Effector memory CD8-positive, alpha-beta T cell (primary cell): ENCODE measurements at regions not wholly inside any gene's neighbourhood (a gene's known extent, or its start where the extent isn't known, plus 50 kb on each side); places are given as distances from the start of the nearest gene placed in this dataset.
"Not testable (repeated sequence)": the region's sequence is repeated elsewhere in the genome, so short reads cannot be mapped to it uniquely, and the experiment has no call there.

ENCODE experiments used
- ATAC-seq: fragments of 150-1000 bp; cut with Tn5 transposase; replicated peaks from 2 replicates; pipeline ENCODE4 v1.10.0; 2021; ENCODE audit warnings: mild to moderate bottlenecking, moderate library complexity
- DNase-seq, 3 experiments: peaks; one replicate each; pipeline ENCODE4 v3.0.0; 2021
- H3K27ac Mint-ChIP-seq, 2 donors: one replicate each; pipeline ENCODE4 v1.8.0; 2022; ENCODE audit warnings: mild to moderate bottlenecking in 2 of 2, mixed read lengths in 2 of 2, moderate library complexity in 2 of 2
- H3K27me3 Mint-ChIP-seq, 2 donors: one replicate each; pipeline ENCODE4 v1.8.0; 2022; ENCODE audit warnings: mixed read lengths in 2 of 2
- H3K36me3 Mint-ChIP-seq: one replicate; pipeline ENCODE4 v1.8.0; 2022; ENCODE audit warnings: mild to moderate bottlenecking, moderate library complexity, mixed read lengths; ENCODE audit not compliant: insufficient read depth
- H3K4me1 Mint-ChIP-seq, 2 donors: one replicate each; pipeline ENCODE4 v1.8.0; 2022; ENCODE audit warnings: low read depth in 2 of 2, mixed read lengths in 2 of 2
- H3K4me3 Mint-ChIP-seq, 2 donors: one replicate each; pipeline ENCODE4 v1.8.0; 2022; ENCODE audit warnings: mild to moderate bottlenecking in 2 of 2, mixed read lengths in 2 of 2, moderate library complexity in 2 of 2
- H3K9me3 Mint-ChIP-seq, 2 donors: one replicate each; pipeline ENCODE4 v1.8.0; 2022; ENCODE audit warnings: mixed read lengths in 2 of 2

GRCh38 chr11:87832211-87832610 lies 343.0 kb downstream of the RAB38 start:
- H3K36me3 Mint-ChIP-seq: no peaks in the 10 kb centered on the region
- no peak overlapping the region for H3K4me3 Mint-ChIP-seq
- no peaks in the 10 kb centered on the region for H3K27me3 Mint-ChIP-seq
- H3K9me3 Mint-ChIP-seq: peaks cover 5 to 7% of the 10 kb centered on the region in 2 donors
- DNase-seq: no peak
- no peak for ATAC-seq
- H3K27ac Mint-ChIP-seq: no peak overlapping the region
- H3K4me1 Mint-ChIP-seq: no peaks in the 10 kb centered on the region

DNA sequence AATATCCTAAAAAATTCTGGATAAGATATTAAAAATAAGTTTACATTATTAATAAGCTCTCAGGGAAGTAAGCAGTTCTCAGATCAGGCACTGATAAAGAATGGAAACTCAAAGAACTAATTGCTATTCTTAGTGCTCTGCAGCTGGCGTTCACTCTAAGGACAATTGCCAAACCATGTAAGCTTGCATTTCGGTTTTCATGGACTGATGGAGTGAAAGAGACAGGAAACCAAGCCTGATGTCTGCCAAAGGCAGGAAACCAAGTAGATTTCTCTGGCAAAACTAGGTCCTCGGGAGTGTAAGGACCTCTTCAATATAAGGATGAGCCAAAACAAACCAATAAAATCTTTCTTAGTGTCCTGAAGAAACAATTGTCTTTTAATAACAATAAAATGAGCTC lies 355.2 kb downstream of the RAB38 start:
- H3K36me3 Mint-ChIP-seq: no peaks in the 10 kb centered on the region
- no peaks in the 10 kb centered on the region for H3K4me1 Mint-ChIP-seq
- no peak for ATAC-seq
- no peak for DNase-seq
- no peak overlapping the region for H3K4me3 Mint-ChIP-seq
- no peaks in the 10 kb centered on the region for H3K27me3 Mint-ChIP-seq
- no peak overlapping the region for H3K27ac Mint-ChIP-seq
- peaks cover 0 to 1% of the 10 kb centered on the region in 2 donors for H3K9me3 Mint-ChIP-seq

DNA sequence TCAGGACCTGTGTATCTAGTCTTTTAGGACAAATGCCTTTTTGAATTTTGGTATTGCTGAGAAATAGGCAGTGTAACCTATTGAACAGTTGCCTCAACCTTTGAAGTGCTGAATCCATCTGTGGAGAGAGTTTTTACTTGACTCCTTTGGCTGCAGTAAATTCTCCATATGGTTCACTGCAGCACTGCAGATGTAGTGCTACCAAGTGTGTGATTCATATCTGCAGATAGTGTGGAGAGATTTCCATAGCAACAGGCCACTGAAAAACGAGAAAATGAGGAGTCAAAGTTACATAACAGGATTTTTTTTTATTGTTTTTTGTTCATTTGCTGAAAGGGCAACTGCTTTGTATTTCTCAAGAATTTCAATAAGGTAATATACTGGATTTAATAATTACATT lies 356.1 kb downstream of the RAB38 start:
- H3K9me3 Mint-ChIP-seq: no peaks in the 10 kb centered on the region
- H3K27ac Mint-ChIP-seq: no peak overlapping the region
- H3K4me1 Mint-ChIP-seq: no peaks in the 10 kb centered on the region
- H3K36me3 Mint-ChIP-seq: no peaks in the 10 kb centered on the region
- H3K4me3 Mint-ChIP-seq: no peak overlapping the region
- no peak for DNase-seq
- H3K27me3 Mint-ChIP-seq: no peaks in the 10 kb centered on the region
- no peak for ATAC-seq

- H3K4me3 Mint-ChIP-seq: no peak overlapping the region
- H3K27me3 Mint-ChIP-seq: no peaks in the 10 kb centered on the region
- H3K36me3 Mint-ChIP-seq: no peaks in the 10 kb centered on the region
- ATAC-seq (no peak), DNase-seq (no peak)
- no peaks in the 10 kb centered on the region for H3K4me1 Mint-ChIP-seq
- no peak overlapping the region for H3K27ac Mint-ChIP-seq
- H3K9me3 Mint-ChIP-seq: no peaks in the 10 kb centered on the region
These were observed 362.5 kb downstream of the RAB38 start for GRCh38 chr11:87812571-87813365.

GRCh38 chr11:87810486-87810885 lies 364.8 kb downstream of the RAB38 start:
- no peak overlapping the region for H3K27ac Mint-ChIP-seq
- H3K9me3 Mint-ChIP-seq: no peaks in the 10 kb centered on the region
- H3K4me3 Mint-ChIP-seq: no peak overlapping the region
- DNase-seq: no peak
- no peaks in the 10 kb centered on the region for H3K27me3 Mint-ChIP-seq
- no peaks in the 10 kb centered on the region for H3K36me3 Mint-ChIP-seq
- no peak for ATAC-seq
- no peaks in the 10 kb centered on the region for H3K4me1 Mint-ChIP-seq

GRCh38 chr11:87809256-87809655 lies 366.0 kb downstream of the RAB38 start:
- no peak for ATAC-seq
- no peak overlapping the region for H3K27ac Mint-ChIP-seq
- DNase-seq: no peak
- no peak overlapping the region for H3K4me3 Mint-ChIP-seq
- no peaks in the 10 kb centered on the region for H3K27me3 Mint-ChIP-seq
- no peaks in the 10 kb centered on the region for H3K36me3 Mint-ChIP-seq
- H3K9me3 Mint-ChIP-seq: no peaks in the 10 kb centered on the region
- no peaks in the 10 kb centered on the region for H3K4me1 Mint-ChIP-seq

DNA sequence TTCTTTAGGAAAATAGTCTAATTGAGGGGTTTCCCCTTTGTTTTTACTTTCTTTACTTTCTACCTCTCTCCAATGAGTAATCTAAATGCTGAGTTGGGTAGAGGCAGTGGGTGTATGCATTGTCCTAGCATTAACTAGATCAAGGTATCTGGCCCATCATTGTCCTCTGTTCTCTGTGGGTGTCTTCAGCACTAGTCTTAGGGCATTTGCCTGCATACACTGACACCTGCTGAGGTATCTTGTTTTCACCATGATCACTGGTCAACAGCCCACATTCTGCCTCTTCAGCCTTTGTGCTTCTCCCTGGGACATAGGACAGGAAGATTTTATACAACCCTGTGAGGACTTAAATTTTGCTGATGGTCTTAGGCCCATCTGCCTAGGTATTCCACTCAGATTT lies 371.1 kb downstream of the RAB38 start:
- no peak overlapping the region for H3K27ac Mint-ChIP-seq
- H3K9me3 Mint-ChIP-seq: no peaks in the 10 kb centered on the region
- DNase-seq (no peak), ATAC-seq (no peak)
- no peaks in the 10 kb centered on the region for H3K4me1 Mint-ChIP-seq
- no peaks in the 10 kb centered on the region for H3K27me3 Mint-ChIP-seq
- H3K36me3 Mint-ChIP-seq: no peaks in the 10 kb centered on the region
- no peak overlapping the region for H3K4me3 Mint-ChIP-seq

- Mint-ChIP-seq H3K27ac (no peak overlapping the region), H3K36me3 (no peaks in the 10 kb centered on the region), H3K27me3 (no peaks in the 10 kb centered on the region), H3K9me3 (no peaks in the 10 kb centered on the region), H3K4me3 (no peak overlapping the region), H3K4me1 (no peaks in the 10 kb centered on the region)
- no peak for ATAC-seq
- no peak for DNase-seq
These were observed 371.5 kb downstream of the RAB38 start for GRCh38 chr11:87803748-87804147.

- not testable (repeated sequence) for H3K4me1 Mint-ChIP-seq, H3K9me3 Mint-ChIP-seq, H3K36me3 Mint-ChIP-seq, DNase-seq, H3K27me3 Mint-ChIP-seq, H3K4me3 Mint-ChIP-seq, ATAC-seq, H3K27ac Mint-ChIP-seq
These were observed 390.4 kb downstream of the RAB38 start for GRCh38 chr11:87784862-87785261.

DNA sequence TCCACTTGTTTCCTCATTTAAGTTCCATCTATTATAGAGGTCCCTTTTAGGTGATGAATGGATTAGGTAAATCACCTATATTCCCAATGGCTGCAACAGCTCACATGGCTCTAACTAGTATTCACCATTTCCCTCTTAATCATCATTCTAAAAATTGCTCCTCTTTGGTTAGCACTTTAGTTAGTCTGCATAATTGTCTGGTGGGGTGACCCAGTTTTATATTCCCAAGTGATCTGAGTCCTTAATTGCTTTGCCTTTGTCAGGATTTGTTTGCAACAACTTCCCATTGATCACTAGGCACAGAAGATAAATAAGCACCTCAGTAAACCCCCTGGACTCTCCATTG lies 395.2 kb downstream of the RAB38 start:
- H3K4me1 Mint-ChIP-seq: no peaks in the 10 kb centered on the region
- H3K9me3 Mint-ChIP-seq: peaks cover 6 to 8% of the 10 kb centered on the region in 2 donors
- no peak overlapping the region for H3K27ac Mint-ChIP-seq
- ATAC-seq (no peak), DNase-seq (no peak)
- H3K36me3 Mint-ChIP-seq: no peaks in the 10 kb centered on the region
- H3K4me3 Mint-ChIP-seq: no peak overlapping the region
- H3K27me3 Mint-ChIP-seq: no peaks in the 10 kb centered on the region

GRCh38 chr11:87779276-87780067 lies 395.8 kb downstream of the RAB38 start:
- H3K27ac Mint-ChIP-seq: no peak overlapping the region
- no peaks in the 10 kb centered on the region for H3K4me1 Mint-ChIP-seq
- no peaks in the 10 kb centered on the region for H3K36me3 Mint-ChIP-seq
- no peak for DNase-seq
- no peaks in the 10 kb centered on the region for H3K27me3 Mint-ChIP-seq
- H3K9me3 Mint-ChIP-seq: peaks cover 8 to 9% of the 10 kb centered on the region in 2 donors
- ATAC-seq: no peak
- no peak overlapping the region for H3K4me3 Mint-ChIP-seq

DNA sequence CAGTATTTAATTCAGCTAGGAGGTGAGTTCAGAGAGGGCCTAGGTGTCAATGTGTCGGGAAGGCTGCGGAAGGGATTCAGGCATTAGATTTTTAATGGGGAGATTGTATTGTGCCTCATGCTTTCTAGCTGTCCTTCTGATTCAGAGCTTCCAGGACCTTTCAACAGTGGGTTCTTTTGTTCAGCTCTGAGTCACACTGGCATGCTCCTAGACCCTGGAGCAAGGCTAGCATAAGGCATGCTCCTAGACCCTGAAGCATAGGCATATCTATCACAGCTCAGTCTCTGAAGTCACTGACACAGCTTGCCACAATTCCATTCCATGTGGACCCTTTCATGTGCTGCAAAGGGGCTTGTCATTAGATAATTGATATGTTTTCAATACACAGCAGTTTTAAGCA lies 396.9 kb downstream of the RAB38 start:
- no peaks in the 10 kb centered on the region for H3K4me1 Mint-ChIP-seq
- DNase-seq: no peak
- H3K9me3 Mint-ChIP-seq: peaks cover 8 to 10% of the 10 kb centered on the region in 2 donors
- ATAC-seq: no peak
- no peak overlapping the region for H3K27ac Mint-ChIP-seq
- no peaks in the 10 kb centered on the region for H3K27me3 Mint-ChIP-seq
- no peak overlapping the region for H3K4me3 Mint-ChIP-seq
- H3K36me3 Mint-ChIP-seq: no peaks in the 10 kb centered on the region

DNA sequence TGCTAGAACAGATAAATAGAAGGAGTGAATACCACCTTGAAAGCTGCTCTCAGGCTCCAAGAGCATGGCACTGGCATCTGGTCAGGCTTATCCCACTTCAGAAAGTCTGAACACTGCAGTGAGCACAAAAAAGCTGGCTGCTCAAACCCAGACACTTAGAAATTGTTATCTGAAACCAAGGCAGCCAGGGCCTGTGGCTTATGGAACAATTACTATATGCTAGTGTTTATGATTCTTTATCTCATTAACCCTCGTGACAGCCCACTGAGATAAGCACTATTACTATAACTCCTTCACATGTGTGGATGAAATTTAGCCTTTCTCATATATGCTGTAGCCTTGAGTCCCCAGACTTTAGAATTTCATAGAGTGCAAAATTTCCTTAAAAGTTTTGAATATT lies 400.2 kb downstream of the RAB38 start:
- no peaks in the 10 kb centered on the region for H3K4me1 Mint-ChIP-seq
- peaks cover 5 to 8% of the 10 kb centered on the region in 2 donors for H3K9me3 Mint-ChIP-seq
- no peak overlapping the region for H3K27ac Mint-ChIP-seq
- DNase-seq (no peak), ATAC-seq (no peak)
- H3K4me3 Mint-ChIP-seq: no peak overlapping the region
- no peaks in the 10 kb centered on the region for H3K36me3 Mint-ChIP-seq
- no peaks in the 10 kb centered on the region for H3K27me3 Mint-ChIP-seq

GRCh38 chr11:87769661-87770060 lies 405.6 kb downstream of the RAB38 start:
- H3K4me1 Mint-ChIP-seq: no peaks in the 10 kb centered on the region
- peaks cover 0 to 5% of the 10 kb centered on the region in 2 donors for H3K9me3 Mint-ChIP-seq
- H3K27me3 Mint-ChIP-seq: no peaks in the 10 kb centered on the region
- ATAC-seq: no peak
- no peak overlapping the region for H3K27ac Mint-ChIP-seq
- H3K36me3 Mint-ChIP-seq: no peaks in the 10 kb centered on the region
- DNase-seq: no peak
- H3K4me3 Mint-ChIP-seq: no peak overlapping the region
